Liver (tissue), 8 donors: ENCODE measurements at regions not wholly inside any gene's neighbourhood (a gene's known extent, or its start where the extent isn't known, plus 50 kb on each side); places are given as distances from the start of the nearest gene placed in this dataset.

Experiments
- DNase-seq: peaks from one replicate; pipeline ENCODE4 v3.0.0-alpha.2; 2017; ENCODE audit warnings: low spot score
- H3K27ac ChIP-seq, 2 donors: one replicate each; pipeline ENCODE4 v1.7.0; 2013; ENCODE audit warnings: inconsistent platforms in 2 of 2, low read length in 2 of 2, control low read depth in 1 of 2, low read depth in 1 of 2, mild to moderate bottlenecking in 1 of 2
- H3K27me3 ChIP-seq, 4 donors: one replicate each; pipeline versions ENCODE4 v1.6.1 to v1.7.0; 2013; ENCODE audit warnings: low read length in 3 of 4, inconsistent platforms in 1 of 4, mild to moderate bottlenecking in 1 of 4, moderate library complexity in 1 of 4; ENCODE audit not compliant: control insufficient read depth in 4 of 4, insufficient read depth in 4 of 4
- H3K36me3 ChIP-seq, 4 donors: one replicate each; pipeline versions ENCODE4 v1.6.1 to v1.7.0; 2013; ENCODE audit warnings: low read length in 3 of 4, mild to moderate bottlenecking in 3 of 4, low read depth in 1 of 4, moderate library complexity in 1 of 4; ENCODE audit not compliant: control insufficient read depth in 4 of 4, insufficient read depth in 3 of 4
- H3K4me1 ChIP-seq, 4 donors: one replicate each; pipeline versions ENCODE4 v1.6.1 to v1.7.0; 2013; ENCODE audit warnings: low read length in 3 of 4, mild to moderate bottlenecking in 3 of 4, moderate library complexity in 1 of 4; ENCODE audit not compliant: control insufficient read depth in 4 of 4, insufficient read depth in 4 of 4
- H3K4me3 ChIP-seq, 3 donors: one replicate each; pipeline versions ENCODE4 v1.6.1 to v1.7.0; 2013; ENCODE audit warnings: low read length in 3 of 3, control low read depth in 1 of 3, low read depth in 1 of 3, mild to moderate bottlenecking in 1 of 3
- H3K9ac ChIP-seq, 2 donors: one replicate each; pipeline ENCODE4 v1.7.0; 2013; ENCODE audit warnings: low read length in 2 of 2, mild to moderate bottlenecking in 2 of 2, moderate library complexity in 2 of 2, control low read depth in 1 of 2, low read depth in 1 of 2
- H3K9me3 ChIP-seq, 4 donors: one replicate each; pipeline versions ENCODE4 v1.6.1 to v1.7.0; 2013; ENCODE audit warnings: low read length in 3 of 4; ENCODE audit not compliant: control insufficient read depth in 4 of 4
- EGR1 ChIP-seq, 2 donors: IDR thresholded peaks; 2 replicates each; pipeline ENCODE4 v1.6.1; 2016 to 2018; ENCODE audit warnings: antibody characterized with exemption in 2 of 2, low read depth in 2 of 2
- FOXA1 ChIP-seq: IDR thresholded peaks from 2 replicates; pipeline ENCODE4 v1.6.1; 2016; ENCODE audit warnings: antibody characterized with exemption
- FOXA2 ChIP-seq: IDR thresholded peaks from 2 replicates; pipeline ENCODE4 v1.6.1; 2016; ENCODE audit warnings: antibody characterized with exemption
- GABPA ChIP-seq, 2 donors: IDR thresholded peaks in 1 of 2; conservative IDR thresholded peaks in 1 of 2; 2 replicates each; pipeline ENCODE4 v1.6.1; 2016; ENCODE audit warnings: antibody characterized with exemption in 2 of 2, mild to moderate bottlenecking in 1 of 2, moderate library complexity in 1 of 2
- HNF4A ChIP-seq, 2 donors: conservative IDR thresholded peaks; 2 replicates each; pipeline ENCODE4 v1.6.1; 2016; ENCODE audit warnings: antibody characterized with exemption in 2 of 2, mild to moderate bottlenecking in 2 of 2
- HNF4G ChIP-seq: IDR thresholded peaks from 2 replicates; pipeline ENCODE4 v1.6.1; 2016; ENCODE audit warnings: antibody characterized with exemption
- JUND ChIP-seq, 2 donors: IDR thresholded peaks; 2 replicates each; pipeline ENCODE4 v1.6.1; 2016; ENCODE audit warnings: antibody characterized with exemption in 2 of 2
- MAX ChIP-seq: IDR thresholded peaks from 2 replicates; pipeline ENCODE4 v1.6.1; 2016; ENCODE audit warnings: antibody characterized with exemption
- NR2F2 ChIP-seq: IDR thresholded peaks from 2 replicates; pipeline ENCODE4 v1.6.1; 2016; ENCODE audit warnings: antibody characterized with exemption
- RAD21 ChIP-seq, 2 donors: IDR thresholded peaks; 2 replicates each; pipeline ENCODE4 v1.6.1; 2016; ENCODE audit warnings: antibody characterized with exemption in 2 of 2, mild to moderate bottlenecking in 2 of 2
- REST ChIP-seq: IDR thresholded peaks from 2 replicates; pipeline ENCODE4 v1.6.1; 2016; ENCODE audit warnings: antibody characterized with exemption, mild to moderate bottlenecking
- RXRA ChIP-seq, 2 donors: IDR thresholded peaks; 2 replicates each; pipeline ENCODE4 v1.6.1; 2017 to 2018; ENCODE audit warnings: antibody characterized with exemption in 2 of 2, mild to moderate bottlenecking in 1 of 2
- SP1 ChIP-seq: IDR thresholded peaks from 2 replicates; pipeline ENCODE4 v1.6.1; 2018; ENCODE audit warnings: antibody characterized with exemption, mild to moderate bottlenecking
- TAF1 ChIP-seq: conservative IDR thresholded peaks from 2 replicates; pipeline ENCODE4 v1.6.1; 2016; ENCODE audit warnings: antibody characterized with exemption, mild to moderate bottlenecking
- YY1 ChIP-seq: IDR thresholded peaks from 2 replicates; pipeline ENCODE4 v1.6.1; 2016; ENCODE audit warnings: antibody characterized with exemption, mild to moderate bottlenecking
- ZBTB33 ChIP-seq: IDR thresholded peaks from 2 replicates; pipeline ENCODE4 v1.6.1; 2016; ENCODE audit warnings: antibody characterized with exemption
- WGBS: extraction: QIAGEN DNeasy Blood & Tissue Kit; methylation state at CpG from one replicate; pipeline ENCODE4 v1.1.7; 2013; 5-methylcytosine and 5-hydroxymethylcytosine counted together
- TF ChIP-seq, protein P1 (sequence below): fragments of 150-350 bp; IDR thresholded peaks from 2 replicates; pipeline ENCODE4 v1.5.1; 2017; ENCODE audit warnings: improper control_type of control experiment, low read depth, low read length; ENCODE audit not compliant: missing input control
- TF ChIP-seq, protein P2 (sequence below): IDR thresholded peaks from 2 replicates; pipeline ENCODE4 v1.6.1; 2016; ENCODE audit warnings: antibody characterized with exemption
- donor health status: healthy.
- donor health status: healthy.
- donor health status: healthy.
- donor health status: healthy.
- donor health status: healthy.

GRCh38 chr2:30359644-30360167 lies 87.3 kb upstream of the LCLAT1 start:
- 50% methylated on average over 7 of the region's 7 CpGs for WGBS
- Histone ChIP-seq H3K27me3 (no peaks in the 10 kb centered on the region), H3K4me3 (no peak overlapping the region), H3K4me1 (peaks cover 0 to 3% (median 0%) of the 10 kb centered on the region in 4 donors), H3K9me3 (no peaks in the 10 kb centered on the region), H3K27ac (no peak overlapping the region), H3K36me3 (no peaks in the 10 kb centered on the region), H3K9ac (no peak overlapping the region)
- TF ChIP-seq JUND (IDR thresholded peaks at IDR 0.05) (no peak), REST (no peak), RAD21 (IDR thresholded peaks at IDR 0.05) (peak in 1 of 2 donors; percentile 13), YY1 (no peak), NR2F2 (peak; percentile 22), FOXA1 (no peak), FOXA2 (no peak), SP1 (no peak)
- TF ChIP-seq, protein P1, sequence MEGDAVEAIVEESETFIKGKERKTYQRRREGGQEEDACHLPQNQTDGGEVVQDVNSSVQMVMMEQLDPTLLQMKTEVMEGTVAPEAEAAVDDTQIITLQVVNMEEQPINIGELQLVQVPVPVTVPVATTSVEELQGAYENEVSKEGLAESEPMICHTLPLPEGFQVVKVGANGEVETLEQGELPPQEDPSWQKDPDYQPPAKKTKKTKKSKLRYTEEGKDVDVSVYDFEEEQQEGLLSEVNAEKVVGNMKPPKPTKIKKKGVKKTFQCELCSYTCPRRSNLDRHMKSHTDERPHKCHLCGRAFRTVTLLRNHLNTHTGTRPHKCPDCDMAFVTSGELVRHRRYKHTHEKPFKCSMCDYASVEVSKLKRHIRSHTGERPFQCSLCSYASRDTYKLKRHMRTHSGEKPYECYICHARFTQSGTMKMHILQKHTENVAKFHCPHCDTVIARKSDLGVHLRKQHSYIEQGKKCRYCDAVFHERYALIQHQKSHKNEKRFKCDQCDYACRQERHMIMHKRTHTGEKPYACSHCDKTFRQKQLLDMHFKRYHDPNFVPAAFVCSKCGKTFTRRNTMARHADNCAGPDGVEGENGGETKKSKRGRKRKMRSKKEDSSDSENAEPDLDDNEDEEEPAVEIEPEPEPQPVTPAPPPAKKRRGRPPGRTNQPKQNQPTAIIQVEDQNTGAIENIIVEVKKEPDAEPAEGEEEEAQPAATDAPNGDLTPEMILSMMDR, result no peak
- DNase-seq, result no peak

GRCh38 chr2:30361751-30362394 lies 85.2 kb upstream of the LCLAT1 start:
- no peaks in the 10 kb centered on the region for H3K36me3 ChIP-seq
- H3K9me3 ChIP-seq, result no peaks in the 10 kb centered on the region
- H3K9ac ChIP-seq, result no peak overlapping the region
- H3K4me1 ChIP-seq, result peaks cover 0 to 3% (median 0%) of the 10 kb centered on the region in 4 donors
- 72% methylated on average over 11 of the region's 11 CpGs for WGBS
- DNase-seq, result no peak
- no peak overlapping the region for H3K27ac ChIP-seq
- no peak overlapping the region for H3K4me3 ChIP-seq
- peaks cover 0 to 2% (median 0%) of the 10 kb centered on the region in 4 donors for H3K27me3 ChIP-seq
- no peak for TF ChIP-seq YY1
- TF ChIP-seq SP1, result no peak
- TF ChIP-seq RXRA (IDR thresholded peaks at IDR 0.05), result no peak
- no peak for TF ChIP-seq FOXA2
- TF ChIP-seq NR2F2, result no peak
- TF ChIP-seq GABPA (IDR thresholded peaks at IDR 0.05 in 1 of 2, conservative IDR thresholded peaks at IDR 0.05 in 1 of 2), result no peak
- TF ChIP-seq JUND (IDR thresholded peaks at IDR 0.05), result no peak
- TF ChIP-seq, protein P1, result no peak
- no peak for TF ChIP-seq HNF4A (conservative IDR thresholded peaks at IDR 0.05)
- no peak for TF ChIP-seq EGR1 (IDR thresholded peaks at IDR 0.05; ENCODE audit: low read depth in 2 of 2)
- no peak for TF ChIP-seq MAX
- no peak for TF ChIP-seq HNF4G
- TF ChIP-seq, protein P2, sequence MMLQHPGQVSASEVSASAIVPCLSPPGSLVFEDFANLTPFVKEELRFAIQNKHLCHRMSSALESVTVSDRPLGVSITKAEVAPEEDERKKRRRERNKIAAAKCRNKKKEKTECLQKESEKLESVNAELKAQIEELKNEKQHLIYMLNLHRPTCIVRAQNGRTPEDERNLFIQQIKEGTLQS, result no peak
- no peak for TF ChIP-seq ZBTB33
- no peak for TF ChIP-seq FOXA1
- no peak for TF ChIP-seq TAF1
- no peak for TF ChIP-seq RAD21 (IDR thresholded peaks at IDR 0.05)
